Tibial nerve (tissue), 4 donors: ENCODE measurements at regions not wholly inside any gene's neighbourhood (a gene's known extent, or its start where the extent isn't known, plus 50 kb on each side); places are given as distances from the start of the nearest gene placed in this dataset.
A peak's percentile ranks its signal among the peaks of the same experiment; 100 is the strongest.

Experiments
- DNase-seq, 2 donors: peaks; one replicate each; pipeline ENCODE4 v3.0.0-alpha.2; 2019; ENCODE audit warnings: low spot score in 2 of 2
- H3K27ac ChIP-seq, 4 donors: fragments of 200-600 bp; sonication (generic) in 3 of 4; one replicate each; pipeline ENCODE4 v1.5.1; 2017 to 2019; ENCODE audit warnings: mild to moderate bottlenecking in 1 of 4
- H3K27me3 ChIP-seq, 2 donors: fragments of 200-600 bp; sonication (generic) in 1 of 2; one replicate each; pipeline versions ENCODE4 v1.5.1 to v1.6.0; 2017 to 2019
- H3K36me3 ChIP-seq, 3 donors: fragments of 200-600 bp; sonication (generic); one replicate each; pipeline ENCODE4 v1.5.1; 2018 to 2019
- H3K4me1 ChIP-seq, 4 donors: fragments of 200-600 bp; sonication (generic) in 3 of 4; one replicate each; pipeline ENCODE4 v1.5.1; 2017 to 2019
- H3K4me3 ChIP-seq, 4 donors: fragments of 200-600 bp; sonication (generic) in 3 of 4; one replicate each; pipeline ENCODE4 v1.5.1; 2017 to 2019; ENCODE audit warnings: mild to moderate bottlenecking in 1 of 4, moderate library complexity in 1 of 4
- H3K9me3 ChIP-seq, 4 donors: fragments of 200-600 bp; sonication (generic) in 3 of 4; one replicate each; pipeline ENCODE4 v1.5.1; 2017 to 2019
- CTCF ChIP-seq, 5 experiments: fragments of 200-600 bp in 3 of 5; fragments of 450-650 bp in 2 of 5; sonication (generic) in 3 of 5; IDR thresholded peaks; one replicate each; pipeline ENCODE4 v1.5.1; 2016 to 2019; ENCODE audit warnings: antibody characterized with exemption in 5 of 5, mild to moderate bottlenecking in 3 of 5, moderate library complexity in 2 of 5
- EP300 ChIP-seq, 2 donors: sonication (generic); formaldehyde crosslinking; IDR thresholded peaks; one replicate each; pipeline ENCODE4 v1.6.1; 2017; ENCODE audit warnings: antibody characterized with exemption in 2 of 2, mild to moderate bottlenecking in 1 of 2
- POLR2A ChIP-seq, 2 donors: fragments of 450-650 bp; IDR thresholded peaks; one replicate each; pipeline ENCODE4 v1.6.1; 2017; ENCODE audit warnings: antibody characterized with exemption in 2 of 2, mild to moderate bottlenecking in 2 of 2, moderate library complexity in 2 of 2
- WGBS, 2 donors: methylation state at CpG; one replicate each; pipeline ENCODE4 v1.1.5; 2018; 5-methylcytosine and 5-hydroxymethylcytosine counted together

- no peaks in the 10 kb centered on the region for H3K27me3 ChIP-seq
- no peak overlapping the region for H3K4me3 ChIP-seq
- peak overlapping the region; percentile 37 to 87 (median 66) for H3K27ac ChIP-seq
- H3K36me3 ChIP-seq = no peaks in the 10 kb centered on the region
- no peaks in the 10 kb centered on the region for H3K9me3 ChIP-seq
- TF ChIP-seq CTCF (IDR thresholded peaks at IDR 0.05) (no peak), EP300 (IDR thresholded peaks at IDR 0.05) (peak; percentile 66 to 96)
- peak in 1 of 2 donors; percentile 28 for DNase-seq
- peaks cover 0 to 24% (median 3%) of the 10 kb centered on the region in 4 donors for H3K4me1 ChIP-seq
- WGBS, 2 donors = 30% methylated on average over 5 of the region's 5 CpGs
Observed at GRCh38 chr12:70994217-70994788, 73.8 kb upstream of the PTPRR start.

- no peaks in the 10 kb centered on the region for H3K9me3 ChIP-seq
- peaks cover 0 to 10% (median 3%) of the 10 kb centered on the region in 4 donors for H3K4me1 ChIP-seq
- H3K27me3 ChIP-seq = no peaks in the 10 kb centered on the region
- no peaks in the 10 kb centered on the region for H3K36me3 ChIP-seq
- no peak overlapping the region for H3K4me3 ChIP-seq
- DNase-seq = no peak
- no peak overlapping the region for H3K27ac ChIP-seq
- TF ChIP-seq EP300 (IDR thresholded peaks at IDR 0.05) (peak in 1 of 2 donors; percentile 43), POLR2A (IDR thresholded peaks at IDR 0.05) (no peak), CTCF (IDR thresholded peaks at IDR 0.05) (no peak)
- 71 to 83% methylated on average over 2 of the region's 2 CpGs for WGBS, 2 donors
Observed at GRCh38 chr12:70989232-70989631, 68.7 kb upstream of the PTPRR start.

GRCh38 chr12:70985850-70986249 lies 65.3 kb upstream of the PTPRR start:
- no peak for DNase-seq
- Histone ChIP-seq H3K4me1 (no peaks in the 10 kb centered on the region), H3K27me3 (no peaks in the 10 kb centered on the region), H3K36me3 (no peaks in the 10 kb centered on the region), H3K4me3 (no peak overlapping the region), H3K9me3 (no peaks in the 10 kb centered on the region), H3K27ac (no peak overlapping the region)
- TF ChIP-seq POLR2A (IDR thresholded peaks at IDR 0.05) (no peak), EP300 (IDR thresholded peaks at IDR 0.05) (peak in 1 of 2 donors; percentile 25)
- 62 to 65% methylated on average over 1 of the region's 1 CpG for WGBS, 2 donors

GRCh38 chr12:70983692-70984091 lies 63.2 kb upstream of the PTPRR start:
- TF ChIP-seq CTCF (IDR thresholded peaks at IDR 0.05) (no peak), POLR2A (IDR thresholded peaks at IDR 0.05) (no peak), EP300 (IDR thresholded peaks at IDR 0.05) (no peak)
- no peaks in the 10 kb centered on the region for H3K36me3 ChIP-seq
- no peaks in the 10 kb centered on the region for H3K27me3 ChIP-seq
- no peak for DNase-seq
- 74 to 84% methylated on average over 4 of the region's 4 CpGs for WGBS, 2 donors
- H3K4me1 ChIP-seq = no peaks in the 10 kb centered on the region
- H3K9me3 ChIP-seq = no peaks in the 10 kb centered on the region
- H3K27ac ChIP-seq = no peak overlapping the region
- no peak overlapping the region for H3K4me3 ChIP-seq

- H3K27ac ChIP-seq = no peak overlapping the region
- H3K9me3 ChIP-seq = no peaks in the 10 kb centered on the region
- WGBS, 2 donors = 58% methylated on average over 2 of the region's 2 CpGs
- H3K4me1 ChIP-seq = no peaks in the 10 kb centered on the region
- TF ChIP-seq POLR2A (IDR thresholded peaks at IDR 0.05) (no peak), EP300 (IDR thresholded peaks at IDR 0.05) (no peak), CTCF (IDR thresholded peaks at IDR 0.05) (no peak)
- H3K27me3 ChIP-seq = no peaks in the 10 kb centered on the region
- no peak for DNase-seq
- H3K36me3 ChIP-seq = no peaks in the 10 kb centered on the region
- no peak overlapping the region for H3K4me3 ChIP-seq
Observed at GRCh38 chr12:70982991-70983390, 62.5 kb upstream of the PTPRR start.

- no peaks in the 10 kb centered on the region for H3K36me3 ChIP-seq
- H3K27ac ChIP-seq = no peak overlapping the region
- H3K4me1 ChIP-seq = no peaks in the 10 kb centered on the region
- H3K9me3 ChIP-seq = no peaks in the 10 kb centered on the region
- no peak overlapping the region for H3K4me3 ChIP-seq
- H3K27me3 ChIP-seq = no peaks in the 10 kb centered on the region
- WGBS, 2 donors = 72 to 80% methylated on average over 2 of the region's 2 CpGs
- TF ChIP-seq EP300 (IDR thresholded peaks at IDR 0.05) = no peak
- no peak for TF ChIP-seq CTCF (IDR thresholded peaks at IDR 0.05)
- no peak for TF ChIP-seq POLR2A (IDR thresholded peaks at IDR 0.05)
- DNase-seq = no peak
Observed at GRCh38 chr12:70982286-70982685, 61.7 kb upstream of the PTPRR start.
